ENCODE measurements at regions not wholly inside any gene's neighbourhood (a gene's known extent, or its start where the extent isn't known, plus 50 kb on each side); places are given as distances from the start of the nearest gene placed in this dataset.

DNA sequence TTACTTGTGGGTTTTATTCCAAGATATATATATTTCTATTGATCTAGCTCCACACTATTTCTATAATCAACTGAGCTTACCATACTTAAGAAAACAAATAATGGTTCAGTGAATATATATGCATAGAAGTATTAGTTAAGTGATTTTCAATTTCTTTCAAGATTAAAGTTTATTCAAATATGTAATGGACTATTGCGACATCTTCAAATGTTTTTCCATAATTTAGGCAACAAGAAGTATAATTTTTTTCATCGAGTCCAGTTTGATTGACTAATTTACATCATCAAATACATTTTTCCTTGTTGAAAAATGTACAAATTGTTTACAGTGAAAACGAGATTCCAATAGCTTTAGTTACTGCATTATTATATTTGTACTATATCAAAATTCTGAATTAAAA is 528.6 kb downstream of the PTPRC start:
- TF ChIP-seq, protein P1, sequence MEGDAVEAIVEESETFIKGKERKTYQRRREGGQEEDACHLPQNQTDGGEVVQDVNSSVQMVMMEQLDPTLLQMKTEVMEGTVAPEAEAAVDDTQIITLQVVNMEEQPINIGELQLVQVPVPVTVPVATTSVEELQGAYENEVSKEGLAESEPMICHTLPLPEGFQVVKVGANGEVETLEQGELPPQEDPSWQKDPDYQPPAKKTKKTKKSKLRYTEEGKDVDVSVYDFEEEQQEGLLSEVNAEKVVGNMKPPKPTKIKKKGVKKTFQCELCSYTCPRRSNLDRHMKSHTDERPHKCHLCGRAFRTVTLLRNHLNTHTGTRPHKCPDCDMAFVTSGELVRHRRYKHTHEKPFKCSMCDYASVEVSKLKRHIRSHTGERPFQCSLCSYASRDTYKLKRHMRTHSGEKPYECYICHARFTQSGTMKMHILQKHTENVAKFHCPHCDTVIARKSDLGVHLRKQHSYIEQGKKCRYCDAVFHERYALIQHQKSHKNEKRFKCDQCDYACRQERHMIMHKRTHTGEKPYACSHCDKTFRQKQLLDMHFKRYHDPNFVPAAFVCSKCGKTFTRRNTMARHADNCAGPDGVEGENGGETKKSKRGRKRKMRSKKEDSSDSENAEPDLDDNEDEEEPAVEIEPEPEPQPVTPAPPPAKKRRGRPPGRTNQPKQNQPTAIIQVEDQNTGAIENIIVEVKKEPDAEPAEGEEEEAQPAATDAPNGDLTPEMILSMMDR (IDR thresholded peaks at IDR 0.05; ENCODE audit: low read depth, low read length), result no peak
- no peak for TF ChIP-seq EZH2phosphoT487 (IDR thresholded peaks at IDR 0.05; ENCODE audit: low read depth)

Data from OCI-LY3 (cell line).